CD4-positive, alpha-beta T cell (primary cell): ENCODE measurements at regions not wholly inside any gene's neighbourhood (a gene's known extent, or its start where the extent isn't known, plus 50 kb on each side); places are given as distances from the start of the nearest gene placed in this dataset.

Experiments used
- ATAC-seq: fragments of 200-7000 bp; cut with Tn5 transposase; one replicate; pipeline ENCODE4 v1.10.0; 2022; ENCODE audit warnings: mild to moderate bottlenecking; ENCODE audit not compliant: poor library complexity
- CTCF ChIA-PET: fragments of 350-600 bp; sonication (Branson Sonifier 250); formaldehyde crosslinking; loops from one replicate; lab custom pipeline; 2021; ENCODE audit warnings: antibody characterized with exemption, inconsistent platforms; lab: Charles Lee
- POLR2A ChIA-PET: fragments of 350-600 bp; sonication (Branson Sonifier 250); formaldehyde crosslinking; loops from one replicate; lab custom pipeline; 2021; ENCODE audit warnings: antibody characterized with exemption, inconsistent platforms; lab: Charles Lee
- DNase-seq, 14 experiments: peaks; one replicate each; pipeline ENCODE4 v3.0.0-alpha.2; 2013 to 2020; ENCODE audit warnings: mixed read lengths in 2 of 14
- H3K27ac ChIP-seq, 2 donors: one replicate each; pipeline versions ENCODE4 v1.5.1 to v1.7.0; 2013; ENCODE audit warnings: low read length in 2 of 2, low read depth in 1 of 2, mild to moderate bottlenecking in 1 of 2
- H3K27me3 ChIP-seq, 2 experiments: 1 replicate in 1 of 2; 2 replicates in 1 of 2; pipeline versions ENCODE4 v1.6.1 to v1.7.0; 2013; ENCODE audit warnings: low read length in 2 of 2, control low read depth in 1 of 2, mild to moderate bottlenecking in 1 of 2, moderate library complexity in 1 of 2; ENCODE audit not compliant: insufficient read depth in 2 of 2, control insufficient read depth in 1 of 2
- H3K36me3 ChIP-seq: one replicate; pipeline ENCODE4 v1.6.1; 2013; ENCODE audit warnings: low read length, control low read depth; ENCODE audit not compliant: insufficient read depth
- H3K4me1 ChIP-seq: one replicate; pipeline ENCODE4 v1.6.1; 2013; ENCODE audit warnings: low read length, control low read depth; ENCODE audit not compliant: insufficient read depth
- H3K4me3 ChIP-seq: one replicate; pipeline ENCODE4 v1.5.1; 2013; ENCODE audit warnings: mild to moderate bottlenecking, low read length, moderate library complexity
- H3K9me3 ChIP-seq, 2 experiments: 1 replicate in 1 of 2; 2 replicates in 1 of 2; pipeline versions ENCODE4 v1.6.1 to v1.7.0; 2013; ENCODE audit warnings: low read length in 2 of 2, mild to moderate bottlenecking in 2 of 2, control low read depth in 1 of 2, moderate library complexity in 1 of 2; ENCODE audit not compliant: control insufficient read depth in 1 of 2, insufficient read depth in 1 of 2
- H3K27ac Mint-ChIP-seq: one replicate; pipeline ENCODE4 v1.8.0; 2020; ENCODE audit warnings: mixed read lengths
- H3K27me3 Mint-ChIP-seq: one replicate; pipeline ENCODE4 v1.8.0; 2021; ENCODE audit warnings: mixed read lengths
- H3K36me3 Mint-ChIP-seq: one replicate; pipeline ENCODE4 v1.8.0; 2021; ENCODE audit warnings: low read depth, mixed read lengths
- H3K4me1 Mint-ChIP-seq: one replicate; pipeline ENCODE4 v1.8.0; 2021; ENCODE audit warnings: low read depth, mixed read lengths
- H3K4me3 Mint-ChIP-seq: one replicate; pipeline ENCODE4 v1.8.0; 2020; ENCODE audit warnings: mild to moderate bottlenecking, mixed read lengths
- H3K9me3 Mint-ChIP-seq: one replicate; pipeline ENCODE4 v1.8.0; 2020; ENCODE audit warnings: mixed read lengths
- CTCF ChIP-seq: fragments of 200-600 bp; IDR thresholded peaks from one replicate; pipeline ENCODE4 v1.8.0; 2022; ENCODE audit warnings: antibody characterized with exemption, mild to moderate bottlenecking
- intact Hi-C, 2 experiments: fragments of 100-400 bp; cut with DNase I in 1 of 2; cut with micrococcal nuclease in 1 of 2; formaldehyde crosslinking; loops; one replicate each; pipeline versions ENCODE4 v1.15.1 to v1.9.0; 2023 to 2025; cut with DNase I, micrococcal nuclease

- Histone ChIP-seq H3K4me1 (peaks cover 49% of the 10 kb centered on the region), H3K36me3 (no peaks in the 10 kb centered on the region), H3K9me3 (no peaks in the 10 kb centered on the region), H3K27me3 (no peaks in the 10 kb centered on the region), H3K27ac (no peak overlapping the region), H3K4me3 (no peak overlapping the region)
- intact Hi-C loops, result loop anchor here in 1 of 2 experiments (5.0 kb wide), 1 partner anchor 123 kb away; the partner anchor contains the start of gene RBPJ
- no peak for ATAC-seq
- ChIA-PET CTCF (no interaction called here), POLR2A (no interaction called here)
- no peaks in the 10 kb centered on the region for H3K36me3 Mint-ChIP-seq
- no peaks in the 10 kb centered on the region for H3K9me3 Mint-ChIP-seq
- H3K4me1 Mint-ChIP-seq, result peaks cover 57% of the 10 kb centered on the region
- no peak for TF ChIP-seq CTCF
- no peak for DNase-seq
- no peak overlapping the region for H3K4me3 Mint-ChIP-seq
- H3K27ac Mint-ChIP-seq, result no peak overlapping the region
- H3K27me3 Mint-ChIP-seq, result no peaks in the 10 kb centered on the region
These were observed 121.2 kb upstream of the RBPJ start for GRCh38 chr4:26199596-26199995.

DNA sequence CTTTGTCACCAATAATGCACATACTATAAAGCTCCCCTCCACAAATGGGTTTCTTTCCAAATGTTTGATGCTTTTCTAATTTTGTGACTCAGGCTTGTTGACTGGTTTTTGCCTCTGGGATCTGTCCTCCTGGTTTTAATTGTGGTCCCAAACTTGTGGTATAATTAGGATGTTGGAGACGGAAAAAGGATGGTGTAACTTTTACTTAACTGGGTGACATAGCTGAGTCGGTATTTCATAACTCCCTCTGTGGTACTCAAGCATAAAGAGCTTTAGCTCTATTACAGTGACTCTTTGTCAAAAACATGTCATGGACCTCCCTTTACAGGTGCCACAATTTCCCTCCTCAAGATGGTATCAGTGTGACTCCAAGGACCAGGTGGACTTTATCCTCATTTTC lies 119.7 kb upstream of the RBPJ start:
- Mint-ChIP-seq H3K4me1 (peaks cover 53% of the 10 kb centered on the region), H3K27ac (no peak overlapping the region), H3K4me3 (no peak overlapping the region), H3K27me3 (no peaks in the 10 kb centered on the region), H3K36me3 (no peaks in the 10 kb centered on the region), H3K9me3 (no peaks in the 10 kb centered on the region)
- Histone ChIP-seq H3K27me3 (no peaks in the 10 kb centered on the region), H3K9me3 (no peaks in the 10 kb centered on the region), H3K4me1 (peaks cover 54% of the 10 kb centered on the region), H3K4me3 (no peak overlapping the region), H3K36me3 (no peaks in the 10 kb centered on the region), H3K27ac (no peak overlapping the region)
- ATAC-seq (no peak), DNase-seq (no peak)
- ChIA-PET CTCF (no interaction called here), POLR2A (no interaction called here)
- TF ChIP-seq CTCF, result no peak
- intact Hi-C loops, result no loop called here

- Mint-ChIP-seq H3K9me3 (no peaks in the 10 kb centered on the region), H3K4me1 (peaks cover 24% of the 10 kb centered on the region), H3K27me3 (no peaks in the 10 kb centered on the region), H3K4me3 (peak overlapping the region; percentile 40), H3K27ac (peak overlapping the region; percentile 79), H3K36me3 (no peaks in the 10 kb centered on the region)
- no peaks in the 10 kb centered on the region for H3K9me3 ChIP-seq
- ChIA-PET POLR2A (no interaction called here), CTCF (no interaction called here)
- no peaks in the 10 kb centered on the region for H3K36me3 ChIP-seq
- intact Hi-C loops, result no loop called here
- peak; percentile 71 for ATAC-seq
- TF ChIP-seq CTCF, result no peak
- H3K27ac ChIP-seq, result no peak overlapping the region
- H3K27me3 ChIP-seq, result no peaks in the 10 kb centered on the region
- H3K4me3 ChIP-seq, result no peak overlapping the region
- H3K4me1 ChIP-seq, result peaks cover 22% of the 10 kb centered on the region
- DNase-seq, result peak in 8 of 14 experiments; percentile 18 to 72 (median 36)
These were observed 116.5 kb upstream of the RBPJ start for GRCh38 chr4:26204249-26204825.
